K562 (cell line): ENCODE measurements at regions not wholly inside any gene's neighbourhood (a gene's known extent, or its start where the extent isn't known, plus 50 kb on each side); places are given as distances from the start of the nearest gene placed in this dataset.

Experiments
- ATAC-seq: fragments of 200-7000 bp; cut with Tn5 transposase; 3 replicates; pipeline ENCODE4 v1.9.1; 2020; ENCODE audit warnings: moderate library complexity
- BruUV-seq: library from RNA; stranded (reverse); fragments of 400-500 nt; replicated peaks from 2 replicates; lab custom pipeline; 2021; lab: Mats Ljungman, UMichigan
- CTCF ChIA-PET: fragments of 300-600 bp; formaldehyde crosslinking; extraction: SDS; loops from one replicate; lab custom pipeline; 2021; ENCODE audit warnings: low intra/inter-chr PET ratio; lab: Yijun Ruan, JAX
- POLR2A ChIA-PET: fragments of 300-600, 350-650 bp; sonication (Branson Sonifier 250); formaldehyde crosslinking; extraction: SDS; loops from one replicate; lab custom pipeline; 2021; ENCODE audit warnings: antibody characterized with exemption, inconsistent platforms; lab: Yijun Ruan, JAX
- DNase-seq, 4 experiments: peaks; one replicate each; pipeline versions ENCODE4 v3.0.0 to v3.0.0-alpha.2; 2011 to 2018; ENCODE audit warnings: low spot score in 3 of 4, mixed read lengths in 3 of 4; ENCODE audit errors: extremely low read depth in 1 of 4
- FAIRE-seq: peaks from 2 replicates; lab custom pipeline; 2011; peaks lifted over from hg19 to GRCh38; lab: Jason Lieb, UNC
- H2AFZ ChIP-seq: 2 replicates; pipeline ENCODE4 v1.6.0; 2011; ENCODE audit warnings: low read depth, low read length, control low read depth, inconsistent platforms
- H3K27ac ChIP-seq: fragments of 200-600 bp; 3 replicates; pipeline ENCODE4 v1.8.0; 2011; ENCODE audit warnings: low read depth, mild to moderate bottlenecking, control low read depth, inconsistent platforms, low read length, moderate library complexity, mixed read lengths; ENCODE audit errors: extremely low read depth
- H3K27me3 ChIP-seq, 2 experiments: fragments of 300-600 bp in 1 of 2; 2 replicates in 1 of 2; 3 replicates in 1 of 2; pipeline versions ENCODE4 v1.6.0 to v1.8.0; 2011; ENCODE audit warnings: inconsistent platforms in 2 of 2, low read length in 2 of 2, mild to moderate bottlenecking in 1 of 2, mixed read lengths in 1 of 2, moderate library complexity in 1 of 2; ENCODE audit not compliant: control insufficient read depth in 2 of 2, insufficient read depth in 2 of 2
- H3K36me3 ChIP-seq: fragments of 300-600 bp; 3 replicates; pipeline ENCODE4 v1.8.0; 2011; ENCODE audit warnings: mild to moderate bottlenecking, low read length, inconsistent platforms; ENCODE audit not compliant: control insufficient read depth, insufficient read depth
- H3K4me1 ChIP-seq, 2 experiments: fragments of 200-600 bp in 1 of 2; replicated peaks in 1 of 2; 2 replicates in 1 of 2; 3 replicates in 1 of 2; pipeline versions ENCODE4 v1.5.1 to v1.8.0; 2011; ENCODE audit warnings: inconsistent platforms in 2 of 2, low read length in 2 of 2, mild to moderate bottlenecking in 1 of 2, mixed read lengths in 1 of 2, moderate library complexity in 1 of 2; ENCODE audit not compliant: control insufficient read depth in 2 of 2, insufficient read depth in 2 of 2
- H3K4me2 ChIP-seq: 2 replicates; pipeline ENCODE4 v1.6.1; 2011; ENCODE audit warnings: low read length, control low read depth, inconsistent platforms, mixed read lengths; ENCODE audit not compliant: insufficient read depth
- H3K4me3 ChIP-seq: fragments of 200-600 bp; sonication (generic), shearing (Covaris generic); 2 replicates; pipeline ENCODE4 v1.5.1; 2016; ENCODE audit warnings: control low read depth, inconsistent platforms
- H3K79me2 ChIP-seq: fragments of 200-600 bp; 3 replicates; pipeline ENCODE4 v1.8.0; 2011; ENCODE audit warnings: low read length, inconsistent platforms; ENCODE audit not compliant: control insufficient read depth, insufficient read depth
- H3K9ac ChIP-seq, 2 experiments: 2 replicates each; pipeline versions ENCODE4 v1.6.0 to v1.6.1; 2011; ENCODE audit warnings: low read depth in 2 of 2, low read length in 2 of 2, control low read depth in 1 of 2, inconsistent platforms in 1 of 2, mild to moderate bottlenecking in 1 of 2, mixed read lengths in 1 of 2; ENCODE audit not compliant: insufficient read depth in 1 of 2
- H3K9me1 ChIP-seq: one replicate; pipeline ENCODE4 v1.6.0; 2011; ENCODE audit warnings: inconsistent platforms, mild to moderate bottlenecking, low read length, moderate library complexity; ENCODE audit not compliant: control insufficient read depth, insufficient read depth
- H3K9me3 ChIP-seq: replicated peaks from 2 replicates; pipeline ENCODE4 v1.5.1; 2011; ENCODE audit warnings: low read depth, low read length, inconsistent platforms; ENCODE audit not compliant: control insufficient read depth, insufficient read depth
- H4K20me1 ChIP-seq: replicated peaks from 2 replicates; pipeline ENCODE4 v1.6.1; 2011; ENCODE audit warnings: low read length, inconsistent platforms, mixed read lengths; ENCODE audit not compliant: control insufficient read depth, insufficient read depth
- CEBPB ChIP-seq: fragments of 450-650 bp; IDR thresholded peaks from 2 replicates; pipeline ENCODE4 v1.6.1; 2016; ENCODE audit warnings: missing genetic modification characterization, missing compliant biosample characterization
- CHD1 ChIP-seq: fragments of 200-600 bp; sonication (generic); IDR thresholded peaks from one replicate; pipeline ENCODE4 v1.6.1; 2012; ENCODE audit warnings: mild to moderate bottlenecking, moderate library complexity, low read length, inconsistent platforms
- CREBBP ChIP-seq: IDR thresholded peaks from one replicate; pipeline ENCODE4 v1.6.1; 2012; ENCODE audit warnings: low read depth, mild to moderate bottlenecking, control low read depth, inconsistent platforms, low read length
- POLR2B ChIP-seq: fragments of 450-650 bp; IDR thresholded peaks from 2 replicates; pipeline ENCODE4 v1.6.1; 2018; ENCODE audit warnings: low read depth; ENCODE audit not compliant: partially characterized antibody
- RBM25 ChIP-seq: fragments of 200-400 bp; formaldehyde crosslinking; IDR thresholded peaks from 2 replicates; pipeline ENCODE4 v1.6.1; 2018; ENCODE audit warnings: low read length, low read depth, moderate library complexity; ENCODE audit not compliant: severe bottlenecking
- TCF15 ChIP-seq: fragments of 250-450 bp; sonication (Bioruptor Pico); IDR thresholded peaks from 2 replicates; pipeline ENCODE4 v1.8.0; 2022; ENCODE audit warnings: moderate library complexity, mild to moderate bottlenecking, inconsistent platforms
- TFAM ChIP-seq: fragments of 250-450 bp; sonication (Bioruptor Pico); conservative IDR thresholded peaks from 2 replicates; pipeline ENCODE4 v1.5.0; 2021; ENCODE audit warnings: mild to moderate bottlenecking, moderate library complexity
- WGBS: fragments of 100-300 bp; shearing (Covaris generic); methylation state at CpG from one replicate; pipeline ENCODE4 v1.1.6; 2016; ENCODE audit warnings: low coverage, mixed read lengths; ENCODE audit not compliant: insufficient coverage; ENCODE audit errors: missing lambda C conversion rate; 5-methylcytosine and 5-hydroxymethylcytosine counted together
- in situ Hi-C: fragments of 300-500 bp; cut with MboI; formaldehyde crosslinking; loops from 4 replicates; pipeline ENCODE4 v1.15.0; 2018; ENCODE audit warnings: inconsistent platforms, mixed read lengths
- intact Hi-C: fragments of 100-400 bp; cut with micrococcal nuclease; formaldehyde crosslinking; loops from 2 replicates; pipeline ENCODE4 v1.14.2; 2022

DNA sequence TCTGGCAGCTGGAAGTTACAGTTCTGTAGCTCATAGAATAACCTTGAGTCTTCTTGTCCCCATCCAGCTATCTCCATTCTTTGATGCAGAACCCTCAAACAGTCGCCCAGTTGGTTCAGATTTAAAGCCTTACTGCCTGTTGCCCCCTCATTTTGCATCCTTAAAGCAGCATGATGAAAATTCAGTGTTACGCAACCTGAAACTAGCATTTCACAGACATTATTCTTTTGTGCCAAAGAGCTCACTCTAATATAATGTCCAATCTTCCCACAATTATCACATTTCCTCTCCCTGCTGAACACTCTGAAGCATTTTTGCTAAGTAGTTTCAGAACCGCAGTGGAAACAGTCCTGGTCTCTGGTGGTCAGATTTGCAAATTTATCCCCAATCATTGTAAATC, 318.0 kb downstream of the PSAT1 start:
- 0 out of 2 replicates have a peak, but pooled peaks have one; percentile 9 for TF ChIP-seq CEBPB (tag)
- no peak for TF ChIP-seq TFAM (CRISPR knock-in tag)
- no peak for TF ChIP-seq CREBBP

GRCh38 chr9:78615372-78615771, 318.4 kb downstream of the PSAT1 start:
- intact Hi-C loops = no loop called here
- in situ Hi-C loops = no loop called here
- Histone ChIP-seq H3K9ac (no peak overlapping the region), H3K9me1 (no peaks in the 10 kb centered on the region), H2AFZ (no peak overlapping the region), H4K20me1 (no peaks in the 10 kb centered on the region), H3K79me2 (no peaks in the 10 kb centered on the region), H3K27me3 (no peaks in the 10 kb centered on the region), H3K4me2 (no peak overlapping the region), H3K36me3 (no peaks in the 10 kb centered on the region), H3K4me1 (no peaks in the 10 kb centered on the region), H3K27ac (no peak overlapping the region), H3K9me3 (no peaks in the 10 kb centered on the region), H3K4me3 (no peak overlapping the region)
- no peak for TF ChIP-seq CHD1
- no peak for TF ChIP-seq POLR2B
- TF ChIP-seq RBM25 = no peak
- TF ChIP-seq TCF15 = no peak
- 0% methylated on average over 5 of the region's 5 CpGs for WGBS
- no peak for DNase-seq
- FAIRE-seq = no peak
- no peak for ATAC-seq
- ChIA-PET POLR2A (no interaction called here), CTCF (no interaction called here)
- BruUV-seq = no TSS peak

More for the DNA sequence above, 318.0 kb downstream of the PSAT1 start:
- Histone ChIP-seq H3K4me1 (no peaks in the 10 kb centered on the region), H3K9ac (no peak overlapping the region), H3K27ac (no peak overlapping the region), H3K27me3 (no peaks in the 10 kb centered on the region), H3K9me1 (no peaks in the 10 kb centered on the region), H3K79me2 (no peaks in the 10 kb centered on the region), H3K4me2 (no peak overlapping the region), H4K20me1 (no peaks in the 10 kb centered on the region), H3K4me3 (no peak overlapping the region), H2AFZ (no peak overlapping the region), H3K36me3 (no peaks in the 10 kb centered on the region), H3K9me3 (no peaks in the 10 kb centered on the region)
- no peak for ATAC-seq
- no peak for DNase-seq
- POLR2A ChIA-PET = no interaction called here
- FAIRE-seq = no peak
- in situ Hi-C loops (no loop called here), intact Hi-C loops (no loop called here)
- no TSS peak for BruUV-seq
- CTCF ChIA-PET = no interaction called here
- 0% methylated on average over 2 of the region's 3 CpGs for WGBS
